Prostate gland (tissue), 2 donors: ENCODE measurements at regions not wholly inside any gene's neighbourhood (a gene's known extent, or its start where the extent isn't known, plus 50 kb on each side); places are given as distances from the start of the nearest gene placed in this dataset.

Source experiments
- DNase-seq: peaks from one replicate; pipeline ENCODE4 v3.0.0-alpha.2; 2019; ENCODE audit warnings: low spot score
- H3K27ac ChIP-seq, 2 donors: fragments of 200-600 bp; sonication (generic); 2 replicates each; pipeline ENCODE4 v1.5.1; 2017 to 2019
- H3K27me3 ChIP-seq: fragments of 200-600 bp; sonication (generic); replicated peaks from 2 replicates; pipeline ENCODE4 v1.5.1; 2019; ENCODE audit not compliant: insufficient read depth
- H3K36me3 ChIP-seq, 2 donors: fragments of 200-600 bp; sonication (generic); 1 replicate in 1 of 2; 2 replicates in 1 of 2; pipeline versions ENCODE4 v1.5.1 to v1.8.1; 2017 to 2019
- H3K4me1 ChIP-seq: fragments of 200-600 bp; sonication (generic); replicated peaks from 2 replicates; pipeline ENCODE4 v1.5.1; 2019
- H3K4me3 ChIP-seq, 2 donors: fragments of 200-600 bp; sonication (generic); 2 replicates each; pipeline ENCODE4 v1.5.1; 2017 to 2019
- H3K9me3 ChIP-seq: fragments of 200-600 bp; sonication (generic); 2 replicates; pipeline ENCODE4 v1.5.1; 2017
- POLR2A ChIP-seq: fragments of 450-650 bp; IDR thresholded peaks from one replicate; pipeline ENCODE4 v1.6.1; 2016; ENCODE audit warnings: antibody characterized with exemption, mild to moderate bottlenecking
- POLR2AphosphoS5 ChIP-seq: sonication (generic); formaldehyde crosslinking; IDR thresholded peaks from one replicate; pipeline ENCODE4 v1.6.1; 2017; ENCODE audit warnings: antibody characterized with exemption
- WGBS: methylation state at CpG from one replicate; pipeline ENCODE4 v1.1.5; 2018; 5-methylcytosine and 5-hydroxymethylcytosine counted together
- intact Hi-C: fragments of 100-400 bp; cut with DNase I; formaldehyde crosslinking; loops from one replicate; pipeline ENCODE4 v1.14.2; 2022
- TF ChIP-seq, protein P1 (sequence below), 4 experiments: fragments of 200-600 bp in 2 of 4; fragments of 450-650 bp in 2 of 4; sonication (generic) in 2 of 4; IDR thresholded peaks; 1 replicate in 3 of 4; 2 replicates in 1 of 4; pipeline ENCODE4 v1.5.1; 2016 to 2019; ENCODE audit warnings: antibody characterized with exemption in 4 of 4, mild to moderate bottlenecking in 2 of 4, moderate library complexity in 2 of 4

DNA sequence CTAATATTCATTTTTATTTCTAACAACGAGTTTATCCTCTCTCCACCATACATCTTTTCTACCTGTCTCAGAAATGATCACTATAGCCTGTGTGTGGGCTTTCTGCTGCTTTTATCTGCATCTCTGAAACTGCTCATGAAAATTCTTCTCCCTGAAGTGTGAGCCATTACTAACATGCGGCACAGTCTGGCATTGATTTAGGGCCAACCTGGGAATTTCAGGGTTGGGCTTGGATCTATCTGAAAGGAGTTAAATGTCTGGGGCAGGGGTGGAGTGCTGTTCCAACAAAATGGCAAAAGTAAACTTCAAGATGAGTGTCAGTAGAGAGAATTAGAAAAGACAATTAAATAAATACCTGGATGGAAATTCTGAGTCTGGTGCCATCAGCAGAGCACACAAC is 198.2 kb upstream of the OSR1 start:
- Histone ChIP-seq H3K36me3 (no peaks in the 10 kb centered on the region), H3K9me3 (no peaks in the 10 kb centered on the region), H3K27me3 (no peaks in the 10 kb centered on the region), H3K4me1 (no peaks in the 10 kb centered on the region), H3K27ac (no peak overlapping the region), H3K4me3 (no peak overlapping the region)
- TF ChIP-seq POLR2A = no peak
- TF ChIP-seq POLR2AphosphoS5 = no peak
- TF ChIP-seq, protein P1, sequence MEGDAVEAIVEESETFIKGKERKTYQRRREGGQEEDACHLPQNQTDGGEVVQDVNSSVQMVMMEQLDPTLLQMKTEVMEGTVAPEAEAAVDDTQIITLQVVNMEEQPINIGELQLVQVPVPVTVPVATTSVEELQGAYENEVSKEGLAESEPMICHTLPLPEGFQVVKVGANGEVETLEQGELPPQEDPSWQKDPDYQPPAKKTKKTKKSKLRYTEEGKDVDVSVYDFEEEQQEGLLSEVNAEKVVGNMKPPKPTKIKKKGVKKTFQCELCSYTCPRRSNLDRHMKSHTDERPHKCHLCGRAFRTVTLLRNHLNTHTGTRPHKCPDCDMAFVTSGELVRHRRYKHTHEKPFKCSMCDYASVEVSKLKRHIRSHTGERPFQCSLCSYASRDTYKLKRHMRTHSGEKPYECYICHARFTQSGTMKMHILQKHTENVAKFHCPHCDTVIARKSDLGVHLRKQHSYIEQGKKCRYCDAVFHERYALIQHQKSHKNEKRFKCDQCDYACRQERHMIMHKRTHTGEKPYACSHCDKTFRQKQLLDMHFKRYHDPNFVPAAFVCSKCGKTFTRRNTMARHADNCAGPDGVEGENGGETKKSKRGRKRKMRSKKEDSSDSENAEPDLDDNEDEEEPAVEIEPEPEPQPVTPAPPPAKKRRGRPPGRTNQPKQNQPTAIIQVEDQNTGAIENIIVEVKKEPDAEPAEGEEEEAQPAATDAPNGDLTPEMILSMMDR (IDR thresholded peaks at IDR 0.05) = no peak
- no peak for DNase-seq
- intact Hi-C loops = no loop called here
- WGBS = 50% methylated on average over 2 of the region's 2 CpGs

DNA sequence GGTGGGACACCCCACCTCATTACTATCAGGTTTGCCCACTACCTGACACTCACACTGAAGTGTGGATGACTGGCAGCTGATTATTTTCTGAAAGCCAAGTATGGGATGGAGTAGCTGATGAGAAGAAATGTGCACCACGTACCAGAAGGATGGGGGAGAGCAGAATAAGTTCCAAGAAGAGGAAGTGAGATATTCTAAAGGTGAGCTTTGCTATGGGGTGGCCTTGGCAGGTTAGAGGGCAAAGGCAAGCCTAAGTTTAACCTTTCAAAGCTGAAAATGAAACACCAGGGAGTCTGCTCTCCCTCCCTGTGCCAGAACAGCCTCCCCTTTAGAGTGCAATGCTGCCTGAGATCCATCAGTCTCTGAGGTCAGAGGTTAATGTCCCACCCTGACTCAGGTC is 196.1 kb upstream of the OSR1 start:
- DNase-seq = no peak
- intact Hi-C loops = no loop called here
- Histone ChIP-seq H3K9me3 (no peaks in the 10 kb centered on the region), H3K4me3 (no peak overlapping the region), H3K27me3 (no peaks in the 10 kb centered on the region), H3K4me1 (no peaks in the 10 kb centered on the region), H3K27ac (no peak overlapping the region), H3K36me3 (no peaks in the 10 kb centered on the region)
- 96% methylated on average over 1 of the region's 1 CpG for WGBS
- TF ChIP-seq, protein P1 (IDR thresholded peaks at IDR 0.05) = no peak
- TF ChIP-seq POLR2AphosphoS5 (no peak), POLR2A (no peak)

DNA sequence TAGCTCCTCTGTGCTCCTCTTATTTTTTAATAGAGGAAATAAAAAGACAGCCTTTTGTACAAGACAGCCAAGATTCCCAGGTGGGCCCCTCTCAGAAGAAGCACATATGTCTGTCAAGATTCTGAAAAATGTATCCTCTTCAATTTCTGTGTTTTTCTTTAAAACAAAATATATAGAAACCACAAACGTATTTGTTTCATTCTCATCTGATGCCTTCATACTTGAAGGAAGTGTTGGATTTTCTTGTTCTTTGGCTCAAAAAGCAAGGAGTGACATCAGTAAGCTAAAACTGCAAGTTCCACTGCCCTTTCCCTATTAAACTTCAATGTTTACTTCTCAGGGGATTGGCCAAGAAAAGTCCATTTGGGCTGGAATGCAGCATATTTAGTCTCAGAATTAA is 193.8 kb upstream of the OSR1 start:
- Histone ChIP-seq H3K4me3 (no peak overlapping the region), H3K4me1 (no peaks in the 10 kb centered on the region), H3K36me3 (no peaks in the 10 kb centered on the region), H3K27ac (no peak overlapping the region), H3K9me3 (no peaks in the 10 kb centered on the region), H3K27me3 (no peaks in the 10 kb centered on the region)
- DNase-seq = no peak
- 23% methylated on average over 1 of the region's 1 CpG for WGBS
- intact Hi-C loops = no loop called here
- no peak for TF ChIP-seq POLR2AphosphoS5
- no peak for TF ChIP-seq POLR2A
- TF ChIP-seq, protein P1 (IDR thresholded peaks at IDR 0.05) = no peak

DNA sequence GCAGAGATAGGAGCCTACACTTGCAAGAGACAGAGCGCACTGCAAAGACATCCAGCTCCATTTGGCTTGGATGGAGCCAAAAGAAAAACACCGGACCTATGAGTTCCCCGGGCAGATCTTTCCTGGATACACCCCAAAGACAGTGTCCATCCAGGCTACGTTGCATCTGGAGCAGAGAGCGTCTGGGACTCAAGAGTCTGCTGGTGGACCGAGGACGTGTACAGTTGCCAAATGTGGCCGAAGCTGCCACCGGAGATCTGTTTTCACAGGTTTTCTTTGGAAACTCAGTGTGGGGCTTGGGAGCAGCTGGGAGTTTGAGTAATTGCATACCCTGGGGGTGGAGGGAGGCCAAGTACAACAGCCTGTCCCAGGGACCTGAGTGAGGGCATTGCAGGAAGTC is 192.3 kb upstream of the OSR1 start:
- TF ChIP-seq POLR2AphosphoS5 (no peak), POLR2A (no peak)
- TF ChIP-seq, protein P1 (IDR thresholded peaks at IDR 0.05) = no peak
- no peaks in the 10 kb centered on the region for H3K36me3 ChIP-seq
- intact Hi-C loops = no loop called here
- no peaks in the 10 kb centered on the region for H3K27me3 ChIP-seq
- no peak overlapping the region for H3K27ac ChIP-seq
- DNase-seq = no peak
- no peaks in the 10 kb centered on the region for H3K4me1 ChIP-seq
- 75% methylated on average over 9 of the region's 9 CpGs for WGBS
- H3K4me3 ChIP-seq = no peak overlapping the region
- H3K9me3 ChIP-seq = no peaks in the 10 kb centered on the region

DNA sequence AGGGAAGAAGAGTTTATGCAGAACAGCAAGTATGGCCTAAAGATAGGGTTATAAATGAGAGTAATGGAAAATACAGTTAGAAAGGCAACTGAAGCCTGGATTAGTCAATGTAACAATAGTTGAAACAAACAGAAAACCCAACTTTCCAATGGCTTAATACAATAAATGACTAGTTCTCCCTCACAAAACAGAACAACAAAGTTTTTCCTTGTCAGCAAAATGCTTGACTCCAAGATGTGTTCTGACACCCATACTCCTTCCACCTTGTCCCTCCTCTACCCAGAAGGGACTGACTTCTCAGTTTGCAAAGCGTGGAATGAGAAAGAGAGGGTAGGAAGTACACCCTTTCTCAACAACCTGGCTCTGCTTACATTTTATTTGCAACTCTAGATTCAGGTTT is 191.4 kb upstream of the OSR1 start:
- no peaks in the 10 kb centered on the region for H3K9me3 ChIP-seq
- no peaks in the 10 kb centered on the region for H3K27me3 ChIP-seq
- H3K4me3 ChIP-seq = no peak overlapping the region
- DNase-seq = no peak
- H3K27ac ChIP-seq = no peak overlapping the region
- intact Hi-C loops = no loop called here
- WGBS = 95% methylated on average over 1 of the region's 1 CpG
- no peaks in the 10 kb centered on the region for H3K36me3 ChIP-seq
- H3K4me1 ChIP-seq = no peaks in the 10 kb centered on the region
- TF ChIP-seq, protein P1 (IDR thresholded peaks at IDR 0.05) = no peak
- no peak for TF ChIP-seq POLR2AphosphoS5
- TF ChIP-seq POLR2A = no peak
